ENCODE measurements at regions not wholly inside any gene's neighbourhood (a gene's known extent, or its start where the extent isn't known, plus 50 kb on each side); places are given as distances from the start of the nearest gene placed in this dataset.

GRCh38 chr16:80463751-80464495 is 76.9 kb upstream of the DYNLRB2 start:
- DNase-seq (ENCODE audit: low read depth), result no peak
- H3K4me3 ChIP-seq (ENCODE audit: low read depth, low read length), result no peak overlapping the region
- TF ChIP-seq CTCF (IDR thresholded peaks at IDR 0.05; ENCODE audit: insufficient read depth, low read depth, low read length, missing control alignments), result no peak

GRCh38 chr16:80463326-80463725 is 77.5 kb upstream of the DYNLRB2 start:
- no peak for DNase-seq (ENCODE audit: low read depth)
- no peak for TF ChIP-seq CTCF (IDR thresholded peaks at IDR 0.05; ENCODE audit: insufficient read depth, low read depth, low read length, missing control alignments)
- no peak overlapping the region for H3K4me3 ChIP-seq (ENCODE audit: low read depth, low read length)

GRCh38 chr16:80462917-80463316 is 77.9 kb upstream of the DYNLRB2 start:
- DNase-seq (ENCODE audit: low read depth), result no peak
- no peak overlapping the region for H3K4me3 ChIP-seq (ENCODE audit: low read depth, low read length)
- no peak for TF ChIP-seq CTCF (IDR thresholded peaks at IDR 0.05; ENCODE audit: insufficient read depth, low read depth, low read length, missing control alignments)

GRCh38 chr16:80460988-80461387 is 79.8 kb upstream of the DYNLRB2 start:
- H3K4me3 ChIP-seq (ENCODE audit: low read depth, low read length), result no peak overlapping the region
- DNase-seq (ENCODE audit: low read depth), result no peak
- TF ChIP-seq CTCF (IDR thresholded peaks at IDR 0.05; ENCODE audit: insufficient read depth, low read depth, low read length, missing control alignments), result no peak

- no peak for TF ChIP-seq CTCF (IDR thresholded peaks at IDR 0.05; ENCODE audit: insufficient read depth, low read depth, low read length, missing control alignments)
- no peak for DNase-seq (ENCODE audit: low read depth)
- no peak overlapping the region for H3K4me3 ChIP-seq (ENCODE audit: low read depth, low read length)
Observed at GRCh38 chr16:80459966-80460365, 80.8 kb upstream of the DYNLRB2 start.

- H3K4me3 ChIP-seq (ENCODE audit: low read depth, low read length), result no peak overlapping the region
- TF ChIP-seq CTCF (IDR thresholded peaks at IDR 0.05; ENCODE audit: insufficient read depth, low read depth, low read length, missing control alignments), result no peak
- no peak for DNase-seq (ENCODE audit: low read depth)
Observed at GRCh38 chr16:80459331-80459777, 81.4 kb upstream of the DYNLRB2 start.

- no peak overlapping the region for H3K4me3 ChIP-seq (ENCODE audit: low read depth, low read length)
- DNase-seq (ENCODE audit: low read depth), result no peak
- TF ChIP-seq CTCF (IDR thresholded peaks at IDR 0.05; ENCODE audit: insufficient read depth, low read depth, low read length, missing control alignments), result no peak
Observed at GRCh38 chr16:80457871-80458270, 82.9 kb upstream of the DYNLRB2 start.

Measured in GM12865 (cell line).